NCI-H2227 (cell line): ENCODE measurements at regions not wholly inside any gene's neighbourhood (a gene's known extent, or its start where the extent isn't known, plus 50 kb on each side); places are given as distances from the start of the nearest gene placed in this dataset.
A peak's percentile ranks its signal among the peaks of the same experiment; 100 is the strongest.
"Not testable (repeated sequence)": the region's sequence is repeated elsewhere in the genome, so short reads cannot be mapped to it uniquely, and the experiment has no call there.

ENCODE experiments used
- DNase-seq: peaks from one replicate; lab custom pipeline; 2025; ENCODE audit not compliant: unreplicated experiment; lab: John Stamatoyannopoulos, UW

DNA sequence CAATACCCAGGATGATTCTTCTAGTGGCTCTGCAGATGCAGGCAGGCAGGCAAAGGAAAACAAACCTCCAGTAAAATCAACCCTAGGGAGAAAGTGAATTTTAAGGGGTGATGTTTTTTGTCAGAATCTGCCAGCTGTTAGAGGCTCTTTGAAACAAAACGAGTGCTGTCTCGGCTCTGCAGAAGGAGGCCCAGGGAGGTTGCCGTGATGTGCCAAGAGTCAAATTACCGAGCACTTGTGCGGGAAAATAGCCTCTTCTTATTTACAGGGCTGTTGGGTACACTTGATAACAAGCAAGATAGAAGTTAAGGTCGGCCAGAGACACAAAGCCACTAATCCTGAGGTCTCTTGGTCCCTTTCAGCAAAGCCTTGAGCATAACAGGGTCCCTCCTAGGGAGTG, 68.9 kb upstream of the EEF2KMT start:
- DNase-seq: peak; percentile 53

DNA sequence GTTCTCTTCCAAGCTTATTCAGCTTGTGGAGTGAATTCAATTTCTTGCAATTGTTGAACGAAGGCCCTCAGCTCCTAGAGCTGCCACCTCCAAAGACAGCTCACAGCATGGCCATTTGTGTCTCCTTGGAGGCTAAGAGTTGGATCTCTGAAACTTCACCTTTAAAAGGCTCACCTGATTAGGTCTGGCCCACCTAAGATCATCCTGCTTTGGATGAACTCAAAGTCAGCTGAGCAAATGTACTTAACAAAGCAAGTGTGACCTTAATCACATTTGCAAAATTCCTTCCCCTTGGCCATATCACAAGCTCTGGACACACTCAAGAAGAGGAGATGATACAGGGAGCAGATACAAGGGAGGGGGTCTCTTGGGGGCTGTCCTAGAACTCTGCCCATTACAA, 67.8 kb upstream of the EEF2KMT start:
- DNase-seq: not testable (repeated sequence)

DNA sequence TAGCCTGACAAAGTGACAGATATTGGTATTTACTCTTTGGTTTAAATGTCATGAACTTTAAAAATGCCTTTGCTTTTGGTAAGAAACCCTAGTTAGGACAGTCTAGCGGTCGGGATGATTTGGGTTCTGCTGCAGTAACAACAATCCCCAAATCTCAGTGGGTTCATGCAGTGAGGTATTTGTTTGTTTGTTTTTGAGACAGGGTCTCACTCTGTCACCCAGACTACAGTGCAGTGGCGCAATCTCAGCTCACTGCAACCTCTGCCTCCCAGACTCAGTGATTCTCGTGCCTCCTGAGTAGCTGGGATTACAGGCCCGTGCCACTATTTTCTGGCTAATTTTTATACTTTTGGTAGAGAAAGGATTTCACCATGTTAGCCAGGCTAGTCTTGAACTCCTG, 65.2 kb upstream of the EEF2KMT start:
- DNase-seq: not testable (repeated sequence)

DNA sequence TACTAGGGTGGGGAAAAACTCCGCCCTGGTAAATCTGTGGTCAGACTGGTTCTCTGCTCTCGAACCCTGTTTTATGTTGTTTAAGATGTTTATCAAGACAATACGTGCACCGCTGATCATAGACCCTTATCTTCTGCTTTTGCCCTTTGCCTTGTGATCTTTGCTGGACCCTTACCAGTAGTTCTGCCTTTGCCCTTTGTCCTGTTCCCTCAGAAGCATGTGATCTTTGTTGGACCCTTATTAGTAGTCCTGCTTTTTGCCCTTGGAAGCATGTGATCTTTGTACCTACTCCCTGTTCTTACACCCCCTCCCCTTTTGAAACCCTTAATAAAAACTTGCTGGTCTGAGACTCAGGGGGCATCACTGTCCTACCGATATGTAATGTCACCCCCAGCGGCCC, 64.3 kb upstream of the EEF2KMT start:
- DNase-seq: not testable (repeated sequence)

DNA sequence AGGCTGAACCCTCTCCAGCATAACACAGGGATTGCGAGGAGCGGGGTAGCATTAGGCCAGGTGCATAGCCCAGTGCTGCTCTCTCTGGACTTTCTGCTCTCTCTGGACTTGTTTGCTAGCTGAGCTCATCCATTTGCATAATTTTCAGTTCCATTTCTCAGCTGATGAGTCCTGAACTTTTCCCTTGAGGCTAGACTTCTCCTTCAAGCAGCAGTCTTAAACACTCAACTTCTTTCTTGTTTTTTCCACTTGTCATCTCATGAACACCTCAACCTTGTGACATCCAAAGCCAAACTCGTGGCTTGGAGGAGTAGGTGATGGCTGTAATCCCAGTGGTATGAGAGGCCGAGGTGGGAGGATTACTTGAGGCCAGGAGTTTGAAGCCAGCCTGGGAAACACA, 62.4 kb upstream of the EEF2KMT start:
- DNase-seq: not testable (repeated sequence)

DNA sequence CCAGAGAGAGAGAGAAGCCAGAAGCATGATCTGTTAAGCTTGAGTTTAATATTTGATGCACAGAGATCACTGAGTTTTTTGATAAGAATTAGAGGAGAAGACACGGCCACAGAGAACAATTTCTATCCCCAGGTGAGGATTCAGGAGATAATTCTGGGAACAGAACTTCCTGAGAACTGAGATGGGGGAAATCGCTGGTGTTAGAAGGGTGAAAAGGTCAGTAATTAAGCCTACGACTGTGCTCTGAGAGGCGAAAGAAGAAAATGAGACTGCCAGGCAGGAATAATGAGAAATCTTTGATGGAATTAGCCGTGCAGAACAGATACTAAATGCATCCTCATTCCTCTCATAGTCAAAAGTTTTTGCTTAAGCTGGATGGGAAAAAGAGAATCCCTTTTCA, 61.9 kb upstream of the EEF2KMT start:
- DNase-seq: not testable (repeated sequence)

DNA sequence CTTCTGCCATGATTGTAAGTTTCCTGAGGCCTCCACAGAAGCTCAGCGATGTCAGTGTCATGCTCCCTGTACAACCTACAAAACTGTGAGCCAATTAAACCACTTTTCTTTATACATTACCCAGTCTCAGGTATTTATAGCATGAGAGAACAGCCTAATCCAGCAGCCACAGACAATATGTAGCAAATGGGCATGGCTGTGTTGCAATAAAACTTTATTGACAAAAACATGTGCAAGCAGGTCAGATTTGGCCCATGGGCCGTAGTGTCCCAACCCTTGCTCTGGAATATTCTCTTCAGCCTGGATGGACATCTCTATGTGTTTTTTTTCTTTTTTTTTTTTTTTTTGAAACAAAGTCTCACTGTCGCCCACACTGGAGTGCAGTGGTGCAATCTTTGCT, 60.9 kb upstream of the EEF2KMT start:
- no peak for DNase-seq

DNA sequence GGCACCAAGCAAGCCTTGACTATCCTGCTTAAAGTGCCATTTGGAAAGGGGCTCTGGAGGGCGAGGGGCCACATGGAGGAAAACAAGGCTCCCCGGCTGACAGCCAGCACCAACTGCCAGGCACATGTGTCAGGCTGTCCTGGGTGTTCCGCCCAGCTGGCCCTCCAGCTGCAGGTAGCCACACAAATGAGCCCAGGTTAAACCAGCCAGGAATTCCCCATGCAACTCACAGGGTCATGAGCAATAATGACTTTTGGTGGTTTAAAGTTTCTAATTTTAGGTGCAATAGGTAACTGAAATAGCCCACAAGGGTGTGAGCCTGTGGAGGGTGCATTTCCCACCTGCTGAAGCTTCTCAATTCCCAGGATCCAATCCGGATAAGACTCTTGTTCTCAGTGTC, 58.9 kb upstream of the EEF2KMT start:
- not testable (repeated sequence) for DNase-seq

DNA sequence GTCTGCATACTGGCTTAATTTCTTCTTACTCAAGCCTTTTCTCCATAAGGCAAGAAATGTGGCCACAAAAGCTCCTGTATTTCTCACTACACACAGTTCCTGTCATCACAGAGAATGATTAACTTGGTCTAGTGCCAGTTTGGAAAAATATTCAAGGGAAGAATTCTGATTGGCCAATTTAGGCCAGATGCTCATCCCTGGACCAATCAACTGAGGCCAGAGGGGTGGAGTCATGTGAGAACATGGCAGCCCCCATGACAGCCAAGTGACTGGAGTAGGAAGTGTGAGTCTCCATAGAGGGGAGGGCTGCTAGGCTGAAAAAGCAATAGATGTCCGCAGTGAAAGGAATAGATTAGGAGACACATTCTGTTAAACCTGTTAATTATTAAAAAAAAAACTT, 56.4 kb upstream of the EEF2KMT start:
- not testable (repeated sequence) for DNase-seq

DNA sequence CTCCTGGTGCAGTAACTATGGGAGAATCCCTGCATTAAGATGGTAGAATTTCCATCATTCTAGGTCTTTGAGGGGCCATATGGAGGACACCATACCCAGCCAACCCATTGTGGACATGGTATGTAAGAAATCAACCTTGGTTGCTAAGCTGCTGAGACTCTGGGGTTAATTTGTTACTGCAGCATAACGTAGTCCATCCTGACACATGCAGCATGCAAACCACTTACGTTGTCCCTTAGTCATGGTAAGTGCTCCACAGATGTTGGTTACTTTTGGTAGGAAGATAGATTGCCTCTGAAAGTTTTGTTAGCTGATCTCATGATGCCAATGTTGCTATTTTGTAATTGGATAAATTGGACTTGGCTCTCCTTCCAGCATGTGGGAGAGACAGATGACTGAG, 53.8 kb upstream of the EEF2KMT start:
- DNase-seq: not testable (repeated sequence)
